22Rv1 (cell line): ENCODE measurements at regions not wholly inside any gene's neighbourhood (a gene's known extent, or its start where the extent isn't known, plus 50 kb on each side); places are given as distances from the start of the nearest gene placed in this dataset.

Source experiments
- ZFX ChIP-seq: fragments of 450-650 bp; IDR thresholded peaks from 2 replicates; pipeline ENCODE4 v1.6.1; 2017; ENCODE audit warnings: antibody characterized with exemption, borderline replicate concordance
- TF ChIP-seq, protein P1 (sequence below): fragments of 450-650 bp; IDR thresholded peaks from 2 replicates; pipeline ENCODE4 v1.5.1; 2017; ENCODE audit warnings: mild to moderate bottlenecking

DNA sequence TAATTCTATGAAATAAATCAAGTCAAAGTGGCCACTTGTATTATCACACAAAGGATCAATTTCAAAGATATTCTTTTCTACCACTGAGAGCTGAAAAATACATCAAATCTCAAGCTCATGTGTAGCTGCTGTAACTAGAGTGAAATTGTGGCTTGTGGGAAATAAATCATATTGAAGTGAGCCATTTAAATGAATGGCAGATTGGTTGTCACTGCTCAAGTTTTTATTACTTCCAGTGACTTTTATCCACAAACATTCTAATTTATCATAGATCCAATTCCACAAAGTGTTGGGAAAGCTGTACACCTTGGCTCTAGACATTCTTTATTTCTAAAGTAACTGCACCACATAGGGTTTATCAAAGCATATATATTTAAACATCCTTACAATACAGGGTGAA, 285.4 kb downstream of the CNTN3 start:
- TF ChIP-seq, protein P1, sequence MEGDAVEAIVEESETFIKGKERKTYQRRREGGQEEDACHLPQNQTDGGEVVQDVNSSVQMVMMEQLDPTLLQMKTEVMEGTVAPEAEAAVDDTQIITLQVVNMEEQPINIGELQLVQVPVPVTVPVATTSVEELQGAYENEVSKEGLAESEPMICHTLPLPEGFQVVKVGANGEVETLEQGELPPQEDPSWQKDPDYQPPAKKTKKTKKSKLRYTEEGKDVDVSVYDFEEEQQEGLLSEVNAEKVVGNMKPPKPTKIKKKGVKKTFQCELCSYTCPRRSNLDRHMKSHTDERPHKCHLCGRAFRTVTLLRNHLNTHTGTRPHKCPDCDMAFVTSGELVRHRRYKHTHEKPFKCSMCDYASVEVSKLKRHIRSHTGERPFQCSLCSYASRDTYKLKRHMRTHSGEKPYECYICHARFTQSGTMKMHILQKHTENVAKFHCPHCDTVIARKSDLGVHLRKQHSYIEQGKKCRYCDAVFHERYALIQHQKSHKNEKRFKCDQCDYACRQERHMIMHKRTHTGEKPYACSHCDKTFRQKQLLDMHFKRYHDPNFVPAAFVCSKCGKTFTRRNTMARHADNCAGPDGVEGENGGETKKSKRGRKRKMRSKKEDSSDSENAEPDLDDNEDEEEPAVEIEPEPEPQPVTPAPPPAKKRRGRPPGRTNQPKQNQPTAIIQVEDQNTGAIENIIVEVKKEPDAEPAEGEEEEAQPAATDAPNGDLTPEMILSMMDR: no peak
- TF ChIP-seq ZFX: no peak
